ENCODE measurements at regions not wholly inside any gene's neighbourhood (a gene's known extent, or its start where the extent isn't known, plus 50 kb on each side); places are given as distances from the start of the nearest gene placed in this dataset.

GRCh38 chr2:155844461-155844860 lies 488.1 kb downstream of the NR4A2 start:
- Mint-ChIP-seq H3K4me3 (no peak overlapping the region), H3K4me1 (no peaks in the 10 kb centered on the region), H3K27ac (no peak overlapping the region), H3K9me3 (no peaks in the 10 kb centered on the region), H3K36me3 (ENCODE audit: low read depth) (no peaks in the 10 kb centered on the region), H3K27me3 (no peaks in the 10 kb centered on the region)
- intact Hi-C loops (cut with micrococcal nuclease) = no loop called here
- DNase-seq = no peak

DNA sequence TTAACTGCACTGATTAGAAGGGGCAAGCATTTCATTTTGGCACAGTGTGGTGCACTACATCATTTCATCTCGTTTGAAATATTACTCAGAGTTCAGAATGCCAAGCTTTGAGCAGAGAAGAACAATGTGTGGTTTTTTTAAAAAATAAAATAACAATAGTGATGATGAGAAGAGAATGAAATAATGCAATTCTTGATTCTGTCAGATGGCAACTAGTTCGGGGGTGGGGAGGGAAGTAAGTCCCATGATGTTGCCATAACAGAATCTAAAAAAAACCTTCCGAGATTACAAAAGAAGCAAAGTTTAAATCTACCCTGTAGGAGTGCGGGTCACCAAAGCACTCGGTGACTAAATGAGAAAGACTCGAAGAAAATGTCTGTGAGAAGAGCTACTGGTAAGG lies 490.4 kb downstream of the NR4A2 start:
- Mint-ChIP-seq H3K9me3 (no peaks in the 10 kb centered on the region), H3K27me3 (no peaks in the 10 kb centered on the region), H3K36me3 (ENCODE audit: low read depth) (no peaks in the 10 kb centered on the region), H3K4me1 (no peaks in the 10 kb centered on the region), H3K4me3 (no peak overlapping the region), H3K27ac (no peak overlapping the region)
- intact Hi-C loops (cut with micrococcal nuclease) = no loop called here
- DNase-seq = no peak

DNA sequence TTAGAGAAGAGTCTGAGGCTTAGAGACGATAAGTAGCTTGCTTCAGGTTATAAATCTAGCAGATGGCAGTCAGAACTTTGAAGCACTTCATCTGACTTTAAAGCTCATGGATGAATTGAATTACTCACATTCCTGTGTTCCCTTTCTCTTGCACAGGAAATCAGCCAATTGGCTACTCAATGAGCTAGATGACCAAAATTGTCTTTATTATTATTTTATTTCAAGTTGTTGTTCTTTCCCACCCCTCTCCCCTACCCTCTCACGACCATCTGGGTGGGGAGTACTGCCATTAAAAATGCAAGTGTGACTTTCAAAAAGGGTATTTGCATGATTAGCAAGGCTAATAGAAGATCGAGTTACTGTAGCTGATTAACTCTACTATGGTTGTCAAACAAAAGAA lies 491.1 kb downstream of the NR4A2 start:
- H3K27me3 Mint-ChIP-seq = no peaks in the 10 kb centered on the region
- intact Hi-C loops (cut with micrococcal nuclease) = no loop called here
- H3K4me1 Mint-ChIP-seq = no peaks in the 10 kb centered on the region
- no peak overlapping the region for H3K27ac Mint-ChIP-seq
- no peaks in the 10 kb centered on the region for H3K36me3 Mint-ChIP-seq (ENCODE audit: low read depth)
- DNase-seq = no peak
- H3K4me3 Mint-ChIP-seq = no peak overlapping the region
- H3K9me3 Mint-ChIP-seq = no peaks in the 10 kb centered on the region

DNA sequence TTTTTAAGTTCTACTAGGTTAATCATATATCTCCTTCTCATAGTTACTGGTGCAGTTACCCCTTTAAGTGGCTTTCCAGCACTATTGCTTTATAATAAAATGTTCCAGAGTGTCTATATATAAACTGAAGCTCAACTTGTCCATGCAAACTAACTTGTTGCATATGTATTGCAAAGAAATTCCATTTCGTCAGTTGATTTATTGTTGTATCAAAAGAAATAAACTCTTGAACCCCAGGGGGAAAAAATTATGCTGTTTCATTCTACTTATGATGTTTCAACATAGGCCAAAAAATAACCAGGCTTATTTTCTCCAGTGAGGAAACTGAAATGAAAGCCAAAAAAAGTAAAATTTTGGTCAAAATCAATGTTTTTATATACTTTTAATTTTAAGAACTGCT lies 491.9 kb downstream of the NR4A2 start:
- no peaks in the 10 kb centered on the region for H3K36me3 Mint-ChIP-seq (ENCODE audit: low read depth)
- no peak overlapping the region for H3K27ac Mint-ChIP-seq
- no peaks in the 10 kb centered on the region for H3K4me1 Mint-ChIP-seq
- no peaks in the 10 kb centered on the region for H3K27me3 Mint-ChIP-seq
- no peak overlapping the region for H3K4me3 Mint-ChIP-seq
- intact Hi-C loops (cut with micrococcal nuclease) = no loop called here
- DNase-seq = no peak
- no peaks in the 10 kb centered on the region for H3K9me3 Mint-ChIP-seq

DNA sequence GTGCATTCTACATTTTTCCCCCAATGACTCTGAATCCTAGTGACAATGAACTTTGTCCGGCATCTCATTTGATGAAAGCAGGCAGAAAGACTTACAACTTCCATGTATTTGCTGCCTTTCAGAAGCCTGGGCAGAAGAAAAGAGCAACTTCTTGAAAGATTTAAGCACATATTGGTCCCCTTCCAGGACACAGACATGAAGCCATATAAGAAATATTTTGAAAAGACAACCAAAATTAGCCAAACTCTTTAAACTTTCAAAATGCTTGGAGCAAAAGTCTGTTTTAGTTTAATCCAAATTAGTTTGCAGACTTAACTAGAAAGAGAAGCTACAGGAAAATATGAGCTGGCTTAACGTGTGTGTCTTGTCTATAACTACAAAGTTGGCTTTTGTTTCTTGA lies 492.5 kb downstream of the NR4A2 start:
- Mint-ChIP-seq H3K4me3 (no peak overlapping the region), H3K36me3 (ENCODE audit: low read depth) (no peaks in the 10 kb centered on the region), H3K27me3 (no peaks in the 10 kb centered on the region), H3K4me1 (no peaks in the 10 kb centered on the region), H3K27ac (no peak overlapping the region), H3K9me3 (no peaks in the 10 kb centered on the region)
- intact Hi-C loops (cut with micrococcal nuclease) = no loop called here
- DNase-seq = no peak

GRCh38 chr2:155839436-155839835 lies 493.1 kb downstream of the NR4A2 start:
- no peaks in the 10 kb centered on the region for H3K4me1 Mint-ChIP-seq
- intact Hi-C loops (cut with micrococcal nuclease) = no loop called here
- no peak overlapping the region for H3K4me3 Mint-ChIP-seq
- H3K9me3 Mint-ChIP-seq = no peaks in the 10 kb centered on the region
- H3K27ac Mint-ChIP-seq = no peak overlapping the region
- H3K36me3 Mint-ChIP-seq (ENCODE audit: low read depth) = no peaks in the 10 kb centered on the region
- no peak for DNase-seq
- H3K27me3 Mint-ChIP-seq = no peaks in the 10 kb centered on the region

GRCh38 chr2:155836439-155836838 lies 496.1 kb downstream of the NR4A2 start:
- Mint-ChIP-seq H3K36me3 (ENCODE audit: low read depth) (no peaks in the 10 kb centered on the region), H3K9me3 (no peaks in the 10 kb centered on the region), H3K4me3 (no peak overlapping the region), H3K27ac (no peak overlapping the region), H3K4me1 (no peaks in the 10 kb centered on the region), H3K27me3 (no peaks in the 10 kb centered on the region)
- DNase-seq = no peak
- intact Hi-C loops (cut with micrococcal nuclease) = no loop called here

DNA sequence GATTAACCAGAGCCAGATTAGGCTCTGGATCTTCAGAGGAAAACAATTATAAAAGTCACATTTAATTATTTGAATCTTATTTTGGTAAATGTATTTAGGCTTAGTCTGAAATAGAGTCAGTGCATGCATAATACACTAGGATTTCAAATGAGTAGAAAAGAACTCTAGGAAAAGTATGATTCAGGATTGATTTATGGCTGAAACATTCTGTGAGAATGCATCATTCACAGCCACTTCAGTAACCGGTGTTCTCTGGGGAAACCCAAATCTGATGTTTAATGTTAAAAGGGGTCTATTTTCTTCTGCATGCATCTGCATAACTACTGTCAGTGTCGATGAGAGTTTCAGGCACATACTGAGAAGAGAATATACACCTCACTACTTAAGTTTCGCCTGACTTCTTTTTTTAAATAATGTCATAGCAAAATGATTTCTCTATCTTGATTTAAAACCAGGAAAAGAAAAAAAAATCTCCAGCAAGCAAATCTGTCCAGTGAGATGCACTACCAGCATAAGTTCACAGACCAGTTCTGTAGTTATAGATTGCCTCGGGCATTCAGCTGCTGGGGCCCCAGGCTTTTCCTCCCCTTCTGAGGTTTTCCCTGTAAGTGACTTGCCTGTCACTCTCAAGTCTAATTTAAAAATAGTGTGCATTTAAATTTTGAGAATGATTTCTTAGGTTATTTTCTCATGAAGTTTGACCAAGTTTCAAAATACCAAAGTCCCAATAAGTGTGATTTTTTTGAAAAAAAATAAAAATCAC lies 501.5 kb downstream of the NR4A2 start:
- Mint-ChIP-seq H3K27me3 (no peaks in the 10 kb centered on the region), H3K36me3 (ENCODE audit: low read depth) (no peaks in the 10 kb centered on the region), H3K4me1 (no peaks in the 10 kb centered on the region), H3K4me3 (no peak overlapping the region), H3K9me3 (no peaks in the 10 kb centered on the region), H3K27ac (no peak overlapping the region)
- DNase-seq = no peak
- intact Hi-C loops (cut with micrococcal nuclease) = no loop called here

GRCh38 chr2:155830351-155830750 lies 502.2 kb downstream of the NR4A2 start:
- H3K4me3 Mint-ChIP-seq = no peak overlapping the region
- no peak for DNase-seq
- intact Hi-C loops (cut with micrococcal nuclease) = no loop called here
- H3K27me3 Mint-ChIP-seq = no peaks in the 10 kb centered on the region
- no peak overlapping the region for H3K27ac Mint-ChIP-seq
- H3K4me1 Mint-ChIP-seq = no peaks in the 10 kb centered on the region
- no peaks in the 10 kb centered on the region for H3K9me3 Mint-ChIP-seq
- no peaks in the 10 kb centered on the region for H3K36me3 Mint-ChIP-seq (ENCODE audit: low read depth)

GRCh38 chr2:155825876-155826275 lies 506.6 kb downstream of the NR4A2 start:
- H3K4me3 Mint-ChIP-seq = no peak overlapping the region
- H3K27ac Mint-ChIP-seq = no peak overlapping the region
- H3K27me3 Mint-ChIP-seq = no peaks in the 10 kb centered on the region
- H3K9me3 Mint-ChIP-seq = no peaks in the 10 kb centered on the region
- no peak for DNase-seq
- H3K36me3 Mint-ChIP-seq (ENCODE audit: low read depth) = no peaks in the 10 kb centered on the region
- intact Hi-C loops (cut with micrococcal nuclease) = no loop called here
- H3K4me1 Mint-ChIP-seq = no peaks in the 10 kb centered on the region

DNA sequence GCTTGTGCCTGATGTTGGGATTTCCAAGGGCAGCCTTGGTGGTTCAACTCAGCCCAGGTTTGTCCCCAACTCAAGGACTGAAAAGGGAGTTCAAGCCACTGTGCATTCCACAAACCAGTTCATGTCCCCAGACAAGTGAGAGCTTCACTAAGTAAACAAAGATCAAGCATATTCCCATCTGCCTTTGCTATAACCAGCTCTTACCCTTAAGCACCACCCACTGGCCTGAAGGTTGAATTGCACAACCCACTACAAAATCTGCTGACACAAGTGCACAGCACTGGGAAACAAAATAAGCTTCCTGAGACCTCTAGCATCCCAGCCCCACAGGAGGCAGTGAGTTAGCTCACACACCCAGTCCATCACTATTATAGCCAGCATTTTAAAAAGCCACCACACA lies 516.7 kb downstream of the NR4A2 start:
- H3K27ac Mint-ChIP-seq = no peak overlapping the region
- no peaks in the 10 kb centered on the region for H3K4me1 Mint-ChIP-seq
- no peak overlapping the region for H3K4me3 Mint-ChIP-seq
- intact Hi-C loops (cut with micrococcal nuclease) = no loop called here
- no peak for DNase-seq
- H3K9me3 Mint-ChIP-seq = no peaks in the 10 kb centered on the region
- H3K36me3 Mint-ChIP-seq (ENCODE audit: low read depth) = no peaks in the 10 kb centered on the region
- H3K27me3 Mint-ChIP-seq = no peaks in the 10 kb centered on the region

GRCh38 chr2:155815275-155815674 lies 517.2 kb downstream of the NR4A2 start:
- no peak overlapping the region for H3K4me3 Mint-ChIP-seq
- no peak for DNase-seq

DNA sequence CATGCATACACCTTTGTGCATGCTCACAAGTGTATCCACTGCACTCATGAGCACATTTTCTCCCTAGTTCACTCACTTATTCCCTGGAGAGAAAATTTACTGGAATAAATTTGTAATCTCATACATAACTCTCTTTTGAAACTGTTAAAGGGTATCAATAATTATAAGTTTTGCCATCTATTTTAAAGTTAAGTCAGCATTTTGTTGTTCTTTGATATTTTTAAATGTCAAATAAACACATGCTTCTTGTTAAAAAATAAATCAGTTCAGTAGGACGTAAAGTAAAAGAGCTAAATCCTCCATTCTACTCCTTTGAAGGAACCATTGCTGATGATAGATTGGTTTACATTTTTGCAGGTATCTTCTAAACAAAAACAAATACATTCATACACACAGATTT lies 522.1 kb downstream of the NR4A2 start:
- Mint-ChIP-seq H3K4me3 (no peak overlapping the region), H3K27me3 (no peaks in the 10 kb centered on the region), H3K4me1 (no peaks in the 10 kb centered on the region), H3K36me3 (ENCODE audit: low read depth) (no peaks in the 10 kb centered on the region), H3K9me3 (no peaks in the 10 kb centered on the region), H3K27ac (no peak overlapping the region)
- DNase-seq = no peak
- intact Hi-C loops (cut with micrococcal nuclease) = no loop called here

More at GRCh38 chr2:155815275-155815674, 517.2 kb downstream of the NR4A2 start:
- Mint-ChIP-seq H3K27ac (no peak overlapping the region), H3K9me3 (no peaks in the 10 kb centered on the region), H3K36me3 (ENCODE audit: low read depth) (no peaks in the 10 kb centered on the region), H3K4me1 (no peaks in the 10 kb centered on the region), H3K27me3 (no peaks in the 10 kb centered on the region)
- intact Hi-C loops (cut with micrococcal nuclease) = no loop called here

- H3K4me1 Mint-ChIP-seq = no peaks in the 10 kb centered on the region
- no peak overlapping the region for H3K27ac Mint-ChIP-seq
- H3K9me3 Mint-ChIP-seq = no peaks in the 10 kb centered on the region
- intact Hi-C loops (cut with micrococcal nuclease) = no loop called here
- no peak overlapping the region for H3K4me3 Mint-ChIP-seq
- H3K36me3 Mint-ChIP-seq (ENCODE audit: low read depth) = no peaks in the 10 kb centered on the region
- DNase-seq = no peak
- no peaks in the 10 kb centered on the region for H3K27me3 Mint-ChIP-seq
These were observed 529.6 kb downstream of the NR4A2 start for GRCh38 chr2:155802888-155803287.

GRCh38 chr2:155792666-155793065 lies 539.9 kb downstream of the NR4A2 start:
- H3K4me3 Mint-ChIP-seq = no peak overlapping the region
- DNase-seq = no peak
- intact Hi-C loops (cut with micrococcal nuclease) = no loop called here
- H3K4me1 Mint-ChIP-seq = no peaks in the 10 kb centered on the region
- H3K9me3 Mint-ChIP-seq = no peaks in the 10 kb centered on the region
- H3K36me3 Mint-ChIP-seq (ENCODE audit: low read depth) = no peaks in the 10 kb centered on the region
- H3K27ac Mint-ChIP-seq = no peak overlapping the region
- H3K27me3 Mint-ChIP-seq = no peaks in the 10 kb centered on the region

Measured in activated CD4-positive, alpha-beta T cell treated with anti-CD3 and anti-CD28 coated beads, Interleukin-2, amount 10 ng/mL, durations not matched to agents 24 days and 14 days (primary cell).